A673 (cell line): ENCODE measurements at regions not wholly inside any gene's neighbourhood (a gene's known extent, or its start where the extent isn't known, plus 50 kb on each side); places are given as distances from the start of the nearest gene placed in this dataset.

ENCODE experiments used
- BruUV-seq: library from RNA; stranded (reverse); fragments of 400-500 nt; replicated peaks from 2 replicates; lab custom pipeline; 2021; lab: Mats Ljungman, UMichigan
- CTCF ChIA-PET: fragments of 300-600 bp; sonication (Branson Sonifier 250); formaldehyde crosslinking; loops from one replicate; lab custom pipeline; 2022; ENCODE audit warnings: antibody characterized with exemption; lab: Charles Lee
- POLR2A ChIA-PET: fragments of 300-600 bp; sonication (Branson Sonifier 250); formaldehyde crosslinking; loops from one replicate; lab custom pipeline; 2022; ENCODE audit warnings: antibody characterized with exemption; ENCODE audit not compliant: low non-redundant PET; lab: Charles Lee
- DNase-seq: peaks from one replicate; pipeline ENCODE4 v3.0.0-alpha.2; 2015; ENCODE audit warnings: low spot score
- H3K27ac ChIP-seq: fragments of 200-600 bp; sonication (generic); 2 replicates; pipeline ENCODE4 v1.5.1; 2016; ENCODE audit warnings: mixed run types, low read depth, mild to moderate bottlenecking, mixed read lengths, antibody characterized with exemption, low read length; ENCODE audit not compliant: poor library complexity, severe bottlenecking
- H3K27me3 ChIP-seq: fragments of 200-600 bp; sonication (generic); replicated peaks from 2 replicates; pipeline ENCODE4 v1.6.1; 2017; ENCODE audit warnings: mixed run types, low read depth, mild to moderate bottlenecking, mixed read lengths, antibody characterized with exemption, low read length; ENCODE audit not compliant: insufficient read depth, poor library complexity
- H3K36me3 ChIP-seq: fragments of 200-600 bp; sonication (generic); 2 replicates; pipeline ENCODE4 v1.6.1; 2016; ENCODE audit warnings: mixed run types, mild to moderate bottlenecking, mixed read lengths, antibody characterized with exemption, low read length; ENCODE audit not compliant: insufficient read depth, poor library complexity, severe bottlenecking
- H3K4me1 ChIP-seq: fragments of 200-600 bp; sonication (generic); 2 replicates; pipeline ENCODE4 v1.6.1; 2017; ENCODE audit warnings: mixed run types, mild to moderate bottlenecking, mixed read lengths, antibody characterized with exemption, low read length; ENCODE audit not compliant: insufficient read depth, poor library complexity, severe bottlenecking
- H3K4me3 ChIP-seq: fragments of 200-600 bp; sonication (generic); 2 replicates; pipeline ENCODE4 v1.5.1; 2016; ENCODE audit warnings: low read depth, mixed run types, mild to moderate bottlenecking, mixed read lengths, low read length; ENCODE audit not compliant: poor library complexity, severe bottlenecking
- H3K9me3 ChIP-seq: fragments of 200-600 bp; sonication (generic); 2 replicates; pipeline ENCODE4 v1.6.1; 2016; ENCODE audit warnings: mixed run types, low read depth, mild to moderate bottlenecking, mixed read lengths, antibody characterized with exemption, low read length; ENCODE audit not compliant: poor library complexity, severe bottlenecking
- EZH2 ChIP-seq: fragments of 200-600 bp; sonication (generic); IDR thresholded peaks from 2 replicates; pipeline ENCODE4 v1.6.1; 2017; ENCODE audit warnings: borderline replicate concordance, low read depth, mild to moderate bottlenecking, mixed read lengths, antibody characterized with exemption, low read length; ENCODE audit not compliant: poor library complexity, severe bottlenecking
- intact Hi-C: fragments of 100-400 bp; cut with micrococcal nuclease; formaldehyde crosslinking; loops from one replicate; pipeline ENCODE4 v1.10.0; 2022; ENCODE audit not compliant: unreplicated experiment
- TF ChIP-seq, protein P1 (sequence below): fragments of 300-800, 200-600 bp; sonication (generic); conservative IDR thresholded peaks from 2 replicates; pipeline ENCODE4 v1.5.1; 2017; ENCODE audit warnings: low read depth, mild to moderate bottlenecking, antibody characterized with exemption, low read length, moderate library complexity, mixed read lengths

DNA sequence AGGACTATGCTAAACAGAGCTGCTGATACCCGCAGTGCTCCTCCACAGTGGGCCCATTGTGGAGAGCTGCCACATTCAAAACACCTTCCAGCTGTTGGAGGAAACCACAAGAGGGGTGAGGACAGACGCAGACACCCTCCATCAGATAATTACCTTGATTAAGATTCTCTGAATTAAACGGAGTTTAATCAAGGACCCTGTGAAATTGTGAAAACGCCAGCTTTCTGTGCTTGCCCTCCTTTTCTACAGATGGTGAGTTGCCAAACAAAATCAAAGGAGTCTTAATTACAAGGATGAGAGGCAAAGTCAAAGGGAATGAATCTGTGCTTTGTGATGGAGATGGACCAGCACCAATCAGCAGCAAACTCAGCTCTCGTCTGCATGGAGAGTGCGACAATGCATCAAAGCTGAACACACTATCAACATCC, 596.1 kb downstream of the ELAVL2 start:
- DNase-seq = no peak
- ChIA-PET CTCF (no interaction called here), POLR2A (no interaction called here)
- no peaks in the 10 kb centered on the region for H3K9me3 ChIP-seq
- H3K27ac ChIP-seq = no peak overlapping the region
- no peaks in the 10 kb centered on the region for H3K4me1 ChIP-seq
- H3K4me3 ChIP-seq = no peak overlapping the region
- H3K36me3 ChIP-seq = no peaks in the 10 kb centered on the region
- intact Hi-C loops = no loop called here
- no peaks in the 10 kb centered on the region for H3K27me3 ChIP-seq
- no TSS peak for BruUV-seq
- TF ChIP-seq, protein P1, sequence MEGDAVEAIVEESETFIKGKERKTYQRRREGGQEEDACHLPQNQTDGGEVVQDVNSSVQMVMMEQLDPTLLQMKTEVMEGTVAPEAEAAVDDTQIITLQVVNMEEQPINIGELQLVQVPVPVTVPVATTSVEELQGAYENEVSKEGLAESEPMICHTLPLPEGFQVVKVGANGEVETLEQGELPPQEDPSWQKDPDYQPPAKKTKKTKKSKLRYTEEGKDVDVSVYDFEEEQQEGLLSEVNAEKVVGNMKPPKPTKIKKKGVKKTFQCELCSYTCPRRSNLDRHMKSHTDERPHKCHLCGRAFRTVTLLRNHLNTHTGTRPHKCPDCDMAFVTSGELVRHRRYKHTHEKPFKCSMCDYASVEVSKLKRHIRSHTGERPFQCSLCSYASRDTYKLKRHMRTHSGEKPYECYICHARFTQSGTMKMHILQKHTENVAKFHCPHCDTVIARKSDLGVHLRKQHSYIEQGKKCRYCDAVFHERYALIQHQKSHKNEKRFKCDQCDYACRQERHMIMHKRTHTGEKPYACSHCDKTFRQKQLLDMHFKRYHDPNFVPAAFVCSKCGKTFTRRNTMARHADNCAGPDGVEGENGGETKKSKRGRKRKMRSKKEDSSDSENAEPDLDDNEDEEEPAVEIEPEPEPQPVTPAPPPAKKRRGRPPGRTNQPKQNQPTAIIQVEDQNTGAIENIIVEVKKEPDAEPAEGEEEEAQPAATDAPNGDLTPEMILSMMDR = no peak
- TF ChIP-seq EZH2 = no peak

DNA sequence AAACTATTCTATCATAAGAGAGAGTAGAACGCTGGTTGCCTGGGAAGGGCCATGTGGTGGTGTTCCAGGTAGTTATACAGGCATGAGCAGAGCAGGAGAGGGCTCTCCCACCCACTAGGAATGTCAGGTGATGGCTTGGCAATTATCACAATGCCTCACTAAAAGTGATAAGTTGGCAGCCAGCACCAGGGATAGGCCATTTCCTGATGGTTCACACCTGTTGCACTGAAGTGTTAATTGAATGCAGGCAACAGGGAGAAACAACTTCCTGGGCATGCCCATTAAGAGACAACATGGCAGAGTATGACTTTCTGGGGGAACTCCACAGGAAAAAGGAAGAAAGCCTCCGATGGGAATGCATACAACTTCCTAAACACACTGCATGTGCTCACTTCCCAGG, 593.2 kb downstream of the ELAVL2 start:
- H3K27ac ChIP-seq = no peak overlapping the region
- TF ChIP-seq EZH2 = no peak
- no peak overlapping the region for H3K4me3 ChIP-seq
- ChIA-PET CTCF (no interaction called here), POLR2A (no interaction called here)
- BruUV-seq = no TSS peak
- H3K36me3 ChIP-seq = no peaks in the 10 kb centered on the region
- H3K4me1 ChIP-seq = no peaks in the 10 kb centered on the region
- no peaks in the 10 kb centered on the region for H3K27me3 ChIP-seq
- no peaks in the 10 kb centered on the region for H3K9me3 ChIP-seq
- no peak for DNase-seq
- intact Hi-C loops = no loop called here

DNA sequence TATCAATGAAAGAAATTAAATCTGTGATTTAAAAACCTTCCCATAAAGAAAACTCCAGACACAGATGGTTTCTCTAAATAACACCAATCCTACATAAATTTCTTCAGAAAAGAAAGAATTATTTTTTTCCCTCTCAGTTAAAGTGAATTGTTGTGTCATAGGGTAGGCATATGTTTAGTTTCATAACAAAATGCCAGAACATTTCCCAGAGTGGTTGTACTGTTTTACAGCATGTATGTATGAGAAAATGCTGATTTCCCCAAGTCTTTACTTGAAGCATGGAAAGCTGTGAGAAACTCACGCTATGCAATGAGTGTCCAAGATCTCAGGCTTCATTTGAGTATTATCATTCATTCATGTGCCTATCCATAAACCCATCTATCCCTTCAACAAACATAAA, 582.5 kb downstream of the ELAVL2 start:
- BruUV-seq = no TSS peak
- Histone ChIP-seq H3K4me3 (no peak overlapping the region), H3K4me1 (no peaks in the 10 kb centered on the region), H3K27me3 (no peaks in the 10 kb centered on the region), H3K36me3 (no peaks in the 10 kb centered on the region), H3K9me3 (no peaks in the 10 kb centered on the region), H3K27ac (no peak overlapping the region)
- POLR2A ChIA-PET = no interaction called here
- CTCF ChIA-PET = no interaction called here
- no peak for TF ChIP-seq EZH2
- TF ChIP-seq, protein P1 = no peak
- intact Hi-C loops = no loop called here
- DNase-seq = no peak

DNA sequence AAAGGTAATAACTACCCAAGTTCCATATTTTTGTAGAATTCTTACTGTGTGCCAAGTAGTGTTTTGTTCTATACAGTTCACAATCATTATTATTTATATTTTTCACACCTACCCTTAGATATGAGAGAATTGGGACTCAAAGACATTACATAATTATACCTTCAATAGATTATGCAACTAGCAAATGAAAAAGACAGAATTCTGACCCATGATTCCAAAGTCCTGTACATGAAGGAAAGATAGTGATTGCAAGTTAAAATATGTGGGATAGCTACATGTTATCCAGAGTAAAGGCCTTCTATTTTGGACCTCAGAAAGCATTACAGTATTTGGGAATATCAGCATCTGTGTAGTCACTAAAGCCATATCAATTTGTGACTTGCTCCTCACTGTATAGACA, 581.0 kb downstream of the ELAVL2 start:
- POLR2A ChIA-PET = no interaction called here
- TF ChIP-seq EZH2 = no peak
- TF ChIP-seq, protein P1 = no peak

More for the DNA sequence above, 581.0 kb downstream of the ELAVL2 start:
- DNase-seq = no peak
- BruUV-seq = no TSS peak
- Histone ChIP-seq H3K27ac (no peak overlapping the region), H3K36me3 (no peaks in the 10 kb centered on the region), H3K4me3 (no peak overlapping the region), H3K27me3 (no peaks in the 10 kb centered on the region), H3K9me3 (no peaks in the 10 kb centered on the region), H3K4me1 (no peaks in the 10 kb centered on the region)
- intact Hi-C loops = no loop called here
- CTCF ChIA-PET = no interaction called here
